ENCODE measurements at regions not wholly inside any gene's neighbourhood (a gene's known extent, or its start where the extent isn't known, plus 50 kb on each side); places are given as distances from the start of the nearest gene placed in this dataset.

DNA sequence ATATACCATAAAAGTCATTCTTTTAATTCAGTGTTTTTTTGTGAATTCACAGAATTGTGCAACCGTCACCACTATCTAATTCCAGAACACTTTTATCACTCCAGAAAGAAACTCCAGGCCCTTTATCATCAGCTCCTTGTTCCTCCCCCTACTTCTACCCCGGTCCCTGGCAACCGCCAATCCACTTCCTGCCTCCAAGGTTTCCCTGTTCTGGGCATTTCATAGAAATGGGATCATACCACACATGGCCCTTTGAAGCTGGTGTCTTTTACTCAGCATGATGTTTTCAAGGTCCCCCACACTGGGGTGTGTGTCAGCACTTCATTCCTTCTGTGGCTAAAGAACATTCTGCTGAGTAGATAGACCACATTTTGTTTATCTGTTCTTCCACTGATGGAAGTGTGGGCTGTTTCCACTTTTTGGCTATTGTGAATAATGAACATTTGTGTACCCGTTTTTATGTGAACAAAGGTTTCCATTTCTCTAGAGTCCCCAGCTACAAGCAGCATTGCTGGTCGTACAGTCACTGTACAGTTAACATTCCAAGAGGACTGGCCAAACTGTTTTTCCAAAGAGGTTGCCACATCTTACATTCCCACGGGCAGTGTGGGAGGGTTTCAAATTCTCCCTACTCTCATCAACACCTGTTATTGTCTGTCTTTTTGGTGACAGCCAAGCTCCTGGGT, 75.8 kb upstream of the ZNF469 start:
- TF ChIP-seq, protein P1, sequence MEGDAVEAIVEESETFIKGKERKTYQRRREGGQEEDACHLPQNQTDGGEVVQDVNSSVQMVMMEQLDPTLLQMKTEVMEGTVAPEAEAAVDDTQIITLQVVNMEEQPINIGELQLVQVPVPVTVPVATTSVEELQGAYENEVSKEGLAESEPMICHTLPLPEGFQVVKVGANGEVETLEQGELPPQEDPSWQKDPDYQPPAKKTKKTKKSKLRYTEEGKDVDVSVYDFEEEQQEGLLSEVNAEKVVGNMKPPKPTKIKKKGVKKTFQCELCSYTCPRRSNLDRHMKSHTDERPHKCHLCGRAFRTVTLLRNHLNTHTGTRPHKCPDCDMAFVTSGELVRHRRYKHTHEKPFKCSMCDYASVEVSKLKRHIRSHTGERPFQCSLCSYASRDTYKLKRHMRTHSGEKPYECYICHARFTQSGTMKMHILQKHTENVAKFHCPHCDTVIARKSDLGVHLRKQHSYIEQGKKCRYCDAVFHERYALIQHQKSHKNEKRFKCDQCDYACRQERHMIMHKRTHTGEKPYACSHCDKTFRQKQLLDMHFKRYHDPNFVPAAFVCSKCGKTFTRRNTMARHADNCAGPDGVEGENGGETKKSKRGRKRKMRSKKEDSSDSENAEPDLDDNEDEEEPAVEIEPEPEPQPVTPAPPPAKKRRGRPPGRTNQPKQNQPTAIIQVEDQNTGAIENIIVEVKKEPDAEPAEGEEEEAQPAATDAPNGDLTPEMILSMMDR (IDR thresholded peaks at IDR 0.05), result no peak
- no peak for TF ChIP-seq POLR2A (IDR thresholded peaks at IDR 0.05)

Data from adrenal gland (tissue), 5 donors.